ENCODE measurements at regions not wholly inside any gene's neighbourhood (a gene's known extent, or its start where the extent isn't known, plus 50 kb on each side); places are given as distances from the start of the nearest gene placed in this dataset.

DNA sequence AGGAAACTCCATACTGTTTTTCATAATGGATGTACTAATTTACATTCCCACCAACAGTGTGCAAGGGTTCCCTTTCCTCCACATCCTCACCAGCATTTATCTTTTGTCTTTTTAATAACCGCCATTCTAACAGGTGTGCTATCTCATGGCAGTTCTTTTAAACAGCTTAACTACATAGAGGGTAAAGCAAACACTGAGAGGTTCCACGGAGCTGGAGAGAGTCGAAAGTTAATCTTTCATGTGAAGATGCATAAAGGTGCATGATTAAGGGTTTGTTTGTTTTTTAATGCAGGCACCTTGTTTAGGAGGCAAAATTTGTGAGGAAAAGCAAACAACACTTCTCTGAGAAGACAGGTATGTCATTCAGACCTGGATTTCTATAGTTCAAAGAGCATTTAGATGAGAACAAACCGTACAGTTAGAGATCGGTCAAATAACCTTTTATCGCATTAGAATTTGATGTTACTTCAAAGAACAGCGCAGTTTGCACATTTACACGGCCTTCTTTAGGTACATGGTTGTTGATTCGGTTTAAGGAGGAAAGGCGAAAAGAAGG is 193.9 kb downstream of the RBM26 start:
- no TSS peak for BruUV-seq (replicated peaks)
- Histone ChIP-seq H2AFZ (ENCODE audit: low read length) (no peak overlapping the region), H3K36me3 (ENCODE audit: insufficient read depth, low read length) (no peaks in the 10 kb centered on the region), H3K79me2 (ENCODE audit: insufficient read depth, low read depth, low read length) (no peaks in the 10 kb centered on the region), H4K20me1 (ENCODE audit: insufficient read depth, low read length) (no peaks in the 10 kb centered on the region), H3K4me2 (ENCODE audit: low read length) (no peak overlapping the region), H3K9me2 (ENCODE audit: insufficient read depth, low read length) (no peaks in the 10 kb centered on the region), H3K4me3 (ENCODE audit: low read depth, low read length, poor library complexity, severe bottlenecking) (no peak overlapping the region), H3K4me1 (ENCODE audit: insufficient read depth, low read length, poor library complexity, severe bottlenecking) (no peaks in the 10 kb centered on the region), H3K27ac (ENCODE audit: low read depth, low read length, poor library complexity, severe bottlenecking) (no peak overlapping the region), H3K9me3 (ENCODE audit: low read length) (no peaks in the 10 kb centered on the region)
- ChIA-PET CTCF (ENCODE audit: unreplicated experiment) (no interaction called here), POLR2A (interaction anchor here (0.6 kb wide), 1 partner anchor 64 kb away, joined by 3 read pairs; no protein-coding TSS in a partner anchor)
- no peak for TF ChIP-seq CTCF (conservative IDR thresholded peaks at IDR 0.05; ENCODE audit: low read length)
- no peak for TF ChIP-seq EZH2phosphoT487 (IDR thresholded peaks at IDR 0.05; ENCODE audit: borderline replicate concordance, low read depth, low read length)
- intact Hi-C loops (cut with micrococcal nuclease; ENCODE audit: unreplicated experiment): no loop called here
- no peak for DNase-seq (ENCODE audit: low spot score)

GRCh38 chr13:79211377-79211776 is 194.7 kb downstream of the RBM26 start:
- intact Hi-C loops (cut with micrococcal nuclease; ENCODE audit: unreplicated experiment): no loop called here
- ChIA-PET POLR2A (interaction anchor here (0.6 kb wide), 1 partner anchor 63 kb away, joined by 3 read pairs; no protein-coding TSS in a partner anchor), CTCF (ENCODE audit: unreplicated experiment) (no interaction called here)

More at GRCh38 chr13:79211377-79211776, 194.7 kb downstream of the RBM26 start:
- TF ChIP-seq EZH2phosphoT487 (IDR thresholded peaks at IDR 0.05; ENCODE audit: borderline replicate concordance, low read depth, low read length) (no peak), CTCF (conservative IDR thresholded peaks at IDR 0.05; ENCODE audit: low read length) (no peak)
- Histone ChIP-seq H4K20me1 (ENCODE audit: insufficient read depth, low read length) (no peaks in the 10 kb centered on the region), H3K4me2 (ENCODE audit: low read length) (no peak overlapping the region), H2AFZ (ENCODE audit: low read length) (no peak overlapping the region), H3K9me3 (ENCODE audit: low read length) (no peaks in the 10 kb centered on the region), H3K36me3 (ENCODE audit: insufficient read depth, low read length) (no peaks in the 10 kb centered on the region), H3K79me2 (ENCODE audit: insufficient read depth, low read depth, low read length) (no peaks in the 10 kb centered on the region), H3K4me1 (ENCODE audit: insufficient read depth, low read length, poor library complexity, severe bottlenecking) (no peaks in the 10 kb centered on the region), H3K4me3 (ENCODE audit: low read depth, low read length, poor library complexity, severe bottlenecking) (no peak overlapping the region), H3K9me2 (ENCODE audit: insufficient read depth, low read length) (no peaks in the 10 kb centered on the region), H3K27ac (ENCODE audit: low read depth, low read length, poor library complexity, severe bottlenecking) (no peak overlapping the region)
- no peak for DNase-seq (ENCODE audit: low spot score)
- BruUV-seq (replicated peaks): no TSS peak

All from OCI-LY7 (cell line).